HG03520 (cell line): ENCODE measurements at regions not wholly inside any gene's neighbourhood (a gene's known extent, or its start where the extent isn't known, plus 50 kb on each side); places are given as distances from the start of the nearest gene placed in this dataset.
A peak's percentile ranks its signal among the peaks of the same experiment; 100 is the strongest.

ENCODE experiments used
- ATAC-seq: cut with Tn5 transposase; IDR thresholded peaks from one replicate; pipeline ENCODE4 v1.9.1; 2021; ENCODE audit warnings: mild to moderate bottlenecking, moderate library complexity; ENCODE audit not compliant: unreplicated experiment

DNA sequence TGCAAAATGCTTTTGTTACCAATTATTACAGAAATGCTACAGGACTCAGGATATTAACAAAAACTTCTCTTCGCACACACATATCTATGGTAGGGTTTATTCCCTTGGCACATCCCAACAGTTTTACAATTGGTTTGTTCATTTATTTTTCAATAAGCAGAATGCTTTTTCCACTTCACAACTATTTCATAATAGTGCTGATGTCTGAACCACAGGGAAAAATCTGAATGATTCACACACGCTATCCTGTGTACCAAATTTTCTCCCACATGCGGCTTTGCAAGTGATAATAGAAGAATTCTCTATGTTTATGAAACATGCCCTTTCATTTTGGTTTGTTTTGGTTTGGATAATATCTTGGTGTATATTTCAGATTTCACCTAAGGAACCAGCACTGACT is 725.7 kb upstream of the TENM3 start:
- no peak for ATAC-seq

DNA sequence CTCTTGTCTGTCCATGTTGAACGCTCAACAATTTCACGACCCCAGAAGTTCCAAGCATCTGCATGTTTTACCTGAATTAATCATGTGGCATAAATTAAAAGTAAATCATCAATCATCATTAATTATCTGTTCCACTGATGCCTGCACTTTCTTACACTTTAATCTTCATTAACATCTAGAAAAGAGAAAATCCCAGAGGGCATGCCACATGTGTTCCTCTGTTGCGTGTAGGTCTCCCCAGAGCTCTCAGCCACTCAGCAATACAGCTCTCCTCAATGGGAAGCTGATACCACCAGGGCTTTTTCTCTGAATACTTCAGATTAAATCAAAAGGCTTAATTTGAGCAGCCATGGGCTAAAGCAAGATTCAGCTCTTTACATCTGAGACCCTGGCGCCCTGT is 722.4 kb upstream of the TENM3 start:
- ATAC-seq, result no peak

DNA sequence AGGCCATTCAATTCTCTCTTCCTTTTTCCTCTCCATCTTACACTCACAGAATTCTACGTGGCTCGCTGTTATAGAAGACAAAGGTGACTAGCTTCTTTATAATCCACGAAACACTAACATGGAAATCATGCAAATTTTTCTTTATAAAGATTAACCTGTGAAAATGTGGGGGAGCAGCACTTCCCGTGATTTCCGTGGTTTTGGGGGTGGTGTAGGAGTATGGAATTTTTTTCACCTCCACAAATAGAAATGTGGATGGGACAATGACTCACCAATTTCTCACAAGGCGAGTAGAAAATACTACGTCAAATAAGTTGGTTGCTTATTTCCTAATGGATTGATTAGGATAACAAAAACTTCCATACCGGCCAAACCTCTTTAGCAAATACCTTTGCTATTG is 719.2 kb upstream of the TENM3 start:
- no peak for ATAC-seq

DNA sequence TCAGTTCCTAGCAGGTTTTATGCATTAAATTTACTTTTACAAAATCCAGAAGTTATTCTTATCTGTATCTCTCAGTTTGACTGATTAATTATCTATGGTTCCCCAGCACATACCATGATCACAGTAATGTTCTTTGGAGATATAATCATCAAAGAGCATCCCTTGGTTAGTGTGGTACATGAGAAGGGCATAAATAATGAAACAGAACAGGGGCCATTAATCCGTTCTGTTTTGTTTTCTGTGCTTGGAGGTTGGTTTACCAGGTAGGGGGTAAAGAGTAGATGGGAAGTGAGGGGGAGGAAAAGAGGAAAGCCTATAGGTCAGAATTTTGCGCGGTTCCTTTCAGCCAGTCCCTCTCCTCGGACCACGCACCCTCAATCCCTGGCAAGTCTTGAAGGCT is 718.7 kb upstream of the TENM3 start:
- ATAC-seq, result no peak

DNA sequence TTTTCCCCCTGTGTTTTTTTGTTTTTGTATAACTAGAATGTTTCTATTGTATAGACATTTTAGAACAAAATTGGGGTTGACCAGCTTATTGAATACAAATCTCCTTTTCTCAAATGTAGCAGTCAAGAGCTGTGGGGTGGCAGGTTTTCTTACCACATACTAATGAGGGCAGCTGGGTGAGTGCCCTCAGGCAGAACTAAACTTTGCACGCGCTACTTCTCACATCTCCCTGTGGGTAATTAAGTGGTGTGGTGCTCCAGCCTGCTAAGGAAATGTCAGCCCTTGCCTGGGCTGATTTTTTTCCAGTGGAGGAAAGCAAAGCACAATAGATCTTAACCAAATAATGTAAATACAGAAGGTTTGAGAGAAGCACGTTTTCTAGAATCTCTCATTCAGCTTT is 717.6 kb upstream of the TENM3 start:
- ATAC-seq, result no peak

DNA sequence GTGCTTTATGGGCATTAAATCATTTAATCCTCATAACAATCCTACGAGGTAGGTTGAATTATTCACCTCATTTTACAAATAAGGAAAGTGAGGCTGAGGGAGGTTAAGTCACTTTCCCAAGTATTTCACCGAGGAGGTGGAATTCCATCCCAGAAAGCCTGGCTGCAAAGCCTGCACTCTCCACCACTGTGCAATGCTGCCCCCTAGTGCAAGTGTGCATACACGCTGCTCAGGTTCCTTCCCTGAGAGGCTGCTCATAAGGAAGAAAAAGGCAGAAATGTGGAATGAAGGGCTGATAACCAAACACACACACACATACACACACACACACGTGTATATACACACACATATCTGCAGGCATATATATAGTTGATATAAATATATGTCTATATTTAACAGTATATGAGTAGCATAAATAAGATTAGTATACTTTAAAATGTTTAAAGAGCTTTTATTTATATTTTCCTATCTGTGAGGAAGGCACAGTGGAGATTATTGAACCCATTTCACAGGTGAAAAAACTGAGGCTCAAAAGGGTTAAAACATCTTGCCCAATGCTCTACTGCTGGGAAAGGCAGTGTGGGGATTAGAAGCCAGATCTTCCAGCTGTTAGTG is 714.5 kb upstream of the TENM3 start:
- ATAC-seq, result peak; percentile 58

DNA sequence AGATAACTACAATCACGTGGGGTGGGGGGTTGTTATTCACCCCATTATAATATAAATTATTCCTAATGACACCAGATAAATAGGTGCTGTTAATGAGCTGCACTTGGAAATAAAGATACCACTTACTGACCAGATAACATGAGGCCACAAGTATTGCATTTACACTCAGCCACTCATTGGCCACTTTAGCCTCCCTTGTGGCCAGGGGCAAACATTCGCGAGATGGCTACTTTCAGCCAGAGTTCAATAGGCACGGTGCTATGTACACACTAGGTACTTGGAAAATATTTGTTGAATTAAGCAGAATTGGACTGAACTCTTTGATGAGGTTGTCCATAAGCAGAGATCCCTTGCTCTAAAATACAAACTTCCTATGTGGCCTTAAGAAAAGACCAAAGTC is 713.7 kb upstream of the TENM3 start:
- ATAC-seq, result no peak

DNA sequence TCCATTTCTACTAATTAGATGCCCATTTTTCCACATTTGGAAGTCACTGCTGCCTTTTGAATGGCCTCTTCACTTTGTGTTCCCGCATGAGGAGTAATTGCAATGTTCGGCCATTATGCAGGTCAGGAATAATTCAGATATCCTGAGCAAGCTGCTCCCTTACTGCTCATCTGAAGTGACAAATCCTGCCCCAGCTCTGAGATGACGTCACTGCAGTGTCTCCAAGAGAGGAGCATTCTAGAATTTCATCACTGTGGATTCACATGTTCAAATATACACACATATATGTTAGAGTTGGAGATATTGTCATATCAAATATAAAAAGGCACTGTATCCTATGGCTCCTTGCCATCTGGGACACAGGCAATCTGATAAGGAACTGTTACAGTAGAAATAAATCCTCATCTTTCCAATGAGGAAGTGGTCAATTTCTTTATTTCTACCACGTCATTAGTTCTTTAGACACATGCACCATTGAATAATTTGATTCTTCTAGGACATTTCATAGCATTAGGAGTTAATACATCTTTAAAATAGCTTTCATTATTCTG is 706.9 kb upstream of the TENM3 start:
- ATAC-seq, result no peak

DNA sequence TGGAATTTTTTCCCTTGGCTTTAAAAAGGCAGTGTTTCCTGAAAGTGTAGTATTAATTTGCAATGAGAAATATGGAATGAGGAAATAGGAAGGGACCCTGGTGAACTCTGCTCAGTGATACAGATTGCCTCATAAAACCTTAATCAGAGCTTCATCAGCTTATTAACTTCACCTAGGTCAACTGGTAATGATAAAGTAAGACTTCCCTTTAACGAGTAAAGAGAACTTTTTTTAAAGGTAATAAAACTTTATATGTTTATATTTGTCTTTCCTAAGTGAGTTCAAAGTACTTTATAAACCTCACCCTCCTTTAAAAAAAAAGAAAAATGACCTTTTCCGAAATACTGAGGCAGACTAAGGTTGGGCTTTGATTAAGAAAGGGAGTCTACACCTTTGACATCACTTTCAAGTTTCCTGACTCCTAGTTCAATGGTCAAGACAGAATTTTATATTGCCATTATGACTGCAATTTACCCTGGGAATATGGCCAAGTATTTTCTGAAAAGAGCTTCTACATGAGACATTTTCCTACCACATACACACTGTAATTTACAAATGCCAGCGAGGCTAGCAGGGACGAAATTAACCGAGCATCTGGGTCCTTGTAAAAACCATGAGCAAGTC is 706.3 kb upstream of the TENM3 start:
- ATAC-seq, result no peak

DNA sequence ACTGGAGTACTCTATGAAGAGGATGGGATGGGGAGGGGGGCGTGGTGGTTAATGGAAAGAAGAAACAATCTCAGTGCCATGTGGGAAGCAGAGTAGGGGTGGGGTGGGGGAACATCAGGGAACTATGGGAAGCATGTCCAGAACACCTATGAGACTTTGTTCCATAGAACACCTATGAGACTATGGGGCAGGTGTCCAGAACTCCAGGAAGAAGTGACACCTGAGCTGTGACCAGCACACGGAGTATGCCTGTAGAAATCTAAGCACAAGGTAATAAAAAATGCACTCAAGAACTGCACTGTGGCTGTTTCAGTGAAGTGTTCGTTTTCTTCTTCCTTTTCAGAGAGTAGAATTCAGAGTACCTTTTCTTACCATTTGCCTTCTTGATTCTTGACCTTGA is 704.8 kb upstream of the TENM3 start:
- no peak for ATAC-seq

DNA sequence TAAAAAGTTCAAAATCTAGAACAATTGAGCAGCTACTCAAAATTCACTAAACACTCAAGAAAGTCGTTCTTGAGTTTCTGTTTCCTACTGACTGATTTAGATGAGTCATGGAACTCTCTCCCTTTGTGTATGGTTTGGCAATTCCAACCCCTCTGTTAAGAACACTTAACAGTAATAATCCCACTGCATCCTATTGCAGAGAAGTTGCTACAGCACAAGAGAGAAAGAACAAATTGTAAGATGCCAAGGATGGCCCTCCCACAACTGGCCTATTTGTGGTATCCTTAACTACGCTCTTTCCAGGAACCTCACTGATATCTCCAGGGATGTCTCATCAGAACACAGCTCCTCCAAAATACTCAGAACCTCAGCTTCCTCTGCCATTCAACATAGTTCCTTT is 701.8 kb upstream of the TENM3 start:
- no peak for ATAC-seq

DNA sequence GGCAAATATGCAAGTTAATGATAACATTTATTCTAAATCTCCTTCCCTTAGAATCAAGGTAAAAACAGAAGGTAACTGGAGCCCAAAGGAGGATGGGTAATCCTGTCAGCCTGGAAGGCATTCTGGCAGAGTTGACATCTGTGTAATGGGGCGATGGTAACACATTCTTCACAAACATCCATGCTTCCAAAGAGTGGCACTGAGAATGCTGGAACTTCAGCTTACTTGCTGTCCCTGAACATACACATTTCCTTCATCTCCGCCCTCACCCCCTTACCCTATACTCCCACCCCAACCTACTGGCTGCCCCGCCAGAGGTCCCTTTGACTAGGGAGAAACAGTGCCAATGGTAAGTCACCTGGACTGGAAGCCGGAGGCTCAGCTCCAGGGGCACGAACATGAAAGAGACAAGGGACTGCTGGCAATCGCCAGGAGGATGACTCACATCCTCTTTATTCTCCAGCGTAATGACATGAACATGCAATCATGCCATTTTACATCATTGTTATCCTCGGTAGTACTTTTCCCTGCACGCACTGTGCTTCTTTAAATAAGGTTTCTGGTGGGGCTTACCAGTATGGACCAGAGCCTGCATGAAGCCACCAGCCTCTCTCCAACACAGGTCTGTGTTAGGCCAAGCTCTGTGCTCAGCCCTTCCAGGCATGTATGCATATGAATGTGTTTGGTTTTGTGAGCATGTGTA is 694.2 kb upstream of the TENM3 start:
- no peak for ATAC-seq

DNA sequence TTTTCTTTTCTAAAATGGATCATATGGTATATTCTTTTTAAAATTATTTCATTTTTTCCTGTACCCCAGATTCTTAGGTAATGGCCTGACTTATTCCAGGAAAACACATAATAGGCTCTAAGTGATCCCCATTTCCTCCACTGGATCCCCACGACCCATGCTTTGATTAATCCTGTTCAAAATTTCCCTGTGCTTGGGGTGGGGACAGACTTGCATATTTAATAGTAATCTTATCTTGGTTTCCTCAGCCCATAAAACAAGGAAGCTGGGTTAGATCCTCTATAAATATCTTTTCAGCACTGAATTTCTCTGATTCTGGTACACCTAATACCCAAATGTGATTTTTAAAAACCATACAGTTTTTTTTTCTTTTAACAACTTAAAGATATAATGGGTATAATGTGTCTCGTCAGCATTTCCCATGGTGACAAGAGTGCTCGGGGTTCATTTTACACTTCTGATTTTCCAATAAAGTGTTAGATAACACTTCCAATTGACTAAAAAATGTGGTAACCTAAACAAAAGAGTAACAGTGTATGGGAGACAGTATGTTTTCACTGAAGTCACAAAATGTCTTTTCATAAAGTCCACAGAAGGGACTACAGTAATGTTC is 693.5 kb upstream of the TENM3 start:
- no peak for ATAC-seq

DNA sequence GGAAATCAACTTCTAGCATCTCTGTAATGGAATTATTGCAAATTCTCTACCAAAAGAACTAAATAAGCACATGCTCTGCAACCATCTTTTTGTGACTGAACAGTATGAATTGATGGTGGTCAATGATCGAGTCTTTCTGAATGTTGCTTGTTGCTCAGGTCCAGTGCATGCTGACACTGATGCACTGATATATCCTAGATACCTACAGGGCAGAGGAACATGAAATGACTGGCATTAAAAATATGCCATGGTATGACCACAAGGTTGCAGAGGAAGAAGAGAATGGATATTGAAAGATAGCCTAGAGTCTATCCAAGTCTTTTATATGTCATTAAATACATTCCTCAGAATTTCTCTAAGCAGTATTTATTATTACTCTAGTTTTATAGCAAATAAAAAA is 692.8 kb upstream of the TENM3 start:
- ATAC-seq, result no peak

DNA sequence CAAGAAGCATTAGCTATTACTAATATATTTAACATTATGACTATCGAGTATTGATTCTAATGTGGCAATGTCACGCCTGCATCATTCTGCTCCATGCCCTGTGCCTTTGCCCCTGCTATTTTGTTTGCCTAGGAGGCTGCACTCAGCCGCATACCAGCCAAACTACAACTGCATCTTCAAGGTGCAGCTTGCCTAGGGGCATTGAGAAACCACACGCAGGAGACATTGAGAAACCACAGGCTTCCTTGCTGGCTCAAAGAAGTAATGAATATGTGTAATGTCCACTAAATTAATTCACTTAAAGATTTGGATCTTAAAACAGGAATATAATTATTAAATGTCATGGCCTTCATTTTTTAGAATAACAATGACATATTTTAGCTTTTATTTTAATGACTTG is 683.6 kb upstream of the TENM3 start:
- no peak for ATAC-seq

DNA sequence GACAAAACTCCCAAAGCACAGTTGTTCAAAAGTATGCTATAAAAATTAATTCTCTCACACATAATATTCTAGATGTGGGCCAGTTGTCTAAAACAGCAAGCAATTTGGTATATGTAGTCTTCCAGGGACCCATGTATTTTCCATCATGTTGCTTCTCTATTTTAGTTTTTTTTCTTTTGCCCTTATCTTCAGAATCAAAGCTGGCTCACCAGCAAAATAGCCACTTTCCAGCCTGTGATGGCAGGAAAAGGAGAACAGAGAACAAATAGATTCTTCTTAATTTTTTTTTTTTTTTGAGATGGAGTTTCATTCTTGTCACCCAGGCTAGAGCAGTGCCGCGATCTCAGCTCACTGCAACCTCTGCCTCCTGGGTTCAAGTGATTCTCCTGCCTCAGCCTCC is 680.8 kb upstream of the TENM3 start:
- no peak for ATAC-seq

DNA sequence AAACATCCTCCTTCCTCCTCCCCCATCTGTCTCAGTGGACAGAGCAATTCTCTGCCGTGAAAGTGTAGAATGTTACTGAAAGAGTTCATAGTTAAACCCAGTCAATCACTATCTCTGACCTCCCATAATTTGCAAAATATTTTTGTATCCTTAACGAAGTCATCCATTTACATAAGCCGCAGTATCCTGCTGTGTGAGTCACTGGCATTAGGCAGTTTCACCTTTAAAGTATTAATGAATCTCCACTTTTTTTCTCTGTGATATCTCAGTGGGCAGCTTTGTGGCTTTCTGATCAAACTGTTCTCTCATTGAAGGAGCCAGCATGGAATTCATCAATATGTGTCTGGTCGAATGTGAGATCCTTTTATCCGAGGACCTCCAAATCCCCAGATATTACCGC is 678.6 kb upstream of the TENM3 start:
- ATAC-seq, result no peak

DNA sequence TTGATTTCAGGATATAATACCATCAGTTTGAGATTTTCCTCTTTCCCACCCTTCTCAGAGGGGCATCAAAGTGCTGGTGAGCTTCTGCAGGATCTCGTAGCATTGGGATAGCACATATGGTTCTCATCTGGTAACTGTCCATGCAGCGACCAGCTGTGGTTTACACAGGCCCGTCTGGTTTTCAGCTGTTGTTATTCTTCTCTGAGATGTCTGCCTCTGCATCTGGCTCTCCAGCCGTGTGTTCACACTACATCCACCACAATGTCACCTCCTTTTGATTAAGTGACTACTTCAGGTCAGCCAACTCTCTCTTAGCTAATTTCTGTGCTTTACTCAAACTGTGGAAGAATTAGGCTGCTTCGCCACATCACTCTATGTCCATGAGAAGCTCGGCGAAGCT is 676.7 kb upstream of the TENM3 start:
- ATAC-seq, result no peak

DNA sequence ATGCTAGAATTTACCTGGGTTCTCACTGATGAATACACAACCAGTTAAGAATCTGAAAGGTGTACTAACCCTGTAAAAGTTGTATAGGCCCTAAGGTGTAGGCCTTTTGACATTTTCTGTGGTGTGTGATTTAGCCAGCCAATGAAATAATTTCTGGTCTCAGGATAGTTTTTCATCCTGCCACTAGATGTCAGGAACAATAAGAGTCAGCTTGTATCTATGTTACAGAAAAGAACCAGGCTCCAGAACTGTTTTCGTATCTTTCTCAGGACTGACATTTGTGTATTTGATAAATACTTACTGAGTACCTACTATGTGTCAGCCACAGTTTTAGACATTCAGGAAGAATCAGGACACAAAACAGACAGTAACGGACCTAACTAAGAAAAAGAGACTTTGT is 673.6 kb upstream of the TENM3 start:
- peak; percentile 51 for ATAC-seq

DNA sequence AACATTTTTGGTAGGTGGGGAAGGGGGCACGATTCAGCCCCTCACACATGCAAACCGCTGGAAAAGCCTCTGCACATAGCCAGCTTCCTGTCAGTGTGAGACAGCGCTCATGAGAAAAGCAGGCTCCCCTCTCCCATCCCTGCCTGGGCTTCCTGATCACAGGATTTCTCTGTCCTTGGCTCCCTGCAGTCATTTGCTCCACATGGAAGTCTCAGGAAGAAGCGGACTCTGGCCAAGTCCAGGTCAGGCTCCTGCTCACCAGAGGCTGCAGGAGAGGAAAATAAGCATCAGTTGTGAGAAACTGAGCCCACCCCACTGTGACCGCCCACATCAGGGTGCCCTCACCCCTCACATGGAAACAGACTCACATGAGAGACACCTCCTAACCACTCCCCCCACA is 664.3 kb upstream of the TENM3 start:
- ATAC-seq, result no peak

DNA sequence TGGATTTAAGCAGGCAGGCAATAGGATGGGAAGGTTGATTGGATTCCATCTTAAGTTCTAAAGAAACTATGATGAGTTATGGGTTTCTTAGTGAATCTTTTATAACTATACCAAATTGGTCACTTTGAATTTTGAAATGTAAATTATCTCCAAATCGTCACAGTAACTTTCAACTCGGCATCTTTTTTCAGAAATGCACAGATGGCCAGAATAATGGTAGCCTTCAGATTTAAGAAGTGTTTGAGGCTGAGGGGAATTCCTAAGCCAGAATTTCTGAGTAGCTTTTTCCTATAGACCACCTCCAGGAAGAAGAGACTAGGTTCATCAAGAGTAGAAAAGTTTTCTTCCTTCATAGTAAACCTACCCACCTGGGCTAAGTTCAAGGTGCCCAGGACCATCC is 663.7 kb upstream of the TENM3 start:
- no peak for ATAC-seq

DNA sequence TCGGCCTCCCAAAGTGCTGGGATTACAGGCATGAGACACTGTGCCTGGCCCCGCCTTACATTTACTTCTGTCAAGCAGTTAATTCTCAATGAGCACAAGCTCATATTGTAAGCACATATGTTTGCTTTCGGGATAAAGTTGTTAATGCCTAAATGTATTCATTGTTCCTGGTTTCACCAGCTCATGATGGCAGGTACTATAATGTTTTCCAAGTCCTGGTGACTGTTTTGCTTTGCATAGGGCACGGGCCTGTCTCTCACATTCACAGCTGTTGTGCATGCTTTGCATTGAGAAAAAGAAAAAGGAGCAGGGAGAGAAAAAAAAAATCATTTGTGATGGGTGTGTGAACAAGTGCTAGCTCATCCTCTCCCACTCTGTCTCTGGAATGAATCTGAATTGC is 661.2 kb upstream of the TENM3 start:
- ATAC-seq, result no peak
